ENCODE measurements at regions not wholly inside any gene's neighbourhood (a gene's known extent, or its start where the extent isn't known, plus 50 kb on each side); places are given as distances from the start of the nearest gene placed in this dataset.

DNA sequence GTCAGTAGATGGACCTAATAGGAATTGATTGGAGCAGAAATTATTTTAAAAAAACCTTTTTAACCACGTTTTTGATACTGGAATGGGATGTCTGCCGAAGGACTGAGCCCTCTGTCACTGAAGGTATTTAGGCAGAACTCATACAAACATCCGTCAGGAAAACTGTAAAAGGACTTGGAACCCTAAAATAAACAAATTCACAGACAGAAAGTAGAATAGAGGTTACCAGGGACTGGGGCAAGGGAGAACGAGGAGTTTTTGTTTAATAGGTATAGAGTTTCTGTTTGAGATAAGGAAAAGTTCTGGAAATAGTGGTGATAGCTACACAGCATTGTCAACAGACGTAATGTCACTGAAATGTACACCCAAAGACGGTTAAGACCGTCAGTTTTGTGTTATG, 105.5 kb downstream of the BCOR start:
- TF ChIP-seq EP300 (IDR thresholded peaks at IDR 0.05; ENCODE audit: borderline replicate concordance): no peak
- no peak for TF ChIP-seq CEBPB (IDR thresholded peaks at IDR 0.05)
- TF ChIP-seq YY1 (IDR thresholded peaks at IDR 0.05; ENCODE audit: low read depth): no peak
- TF ChIP-seq, protein P1, sequence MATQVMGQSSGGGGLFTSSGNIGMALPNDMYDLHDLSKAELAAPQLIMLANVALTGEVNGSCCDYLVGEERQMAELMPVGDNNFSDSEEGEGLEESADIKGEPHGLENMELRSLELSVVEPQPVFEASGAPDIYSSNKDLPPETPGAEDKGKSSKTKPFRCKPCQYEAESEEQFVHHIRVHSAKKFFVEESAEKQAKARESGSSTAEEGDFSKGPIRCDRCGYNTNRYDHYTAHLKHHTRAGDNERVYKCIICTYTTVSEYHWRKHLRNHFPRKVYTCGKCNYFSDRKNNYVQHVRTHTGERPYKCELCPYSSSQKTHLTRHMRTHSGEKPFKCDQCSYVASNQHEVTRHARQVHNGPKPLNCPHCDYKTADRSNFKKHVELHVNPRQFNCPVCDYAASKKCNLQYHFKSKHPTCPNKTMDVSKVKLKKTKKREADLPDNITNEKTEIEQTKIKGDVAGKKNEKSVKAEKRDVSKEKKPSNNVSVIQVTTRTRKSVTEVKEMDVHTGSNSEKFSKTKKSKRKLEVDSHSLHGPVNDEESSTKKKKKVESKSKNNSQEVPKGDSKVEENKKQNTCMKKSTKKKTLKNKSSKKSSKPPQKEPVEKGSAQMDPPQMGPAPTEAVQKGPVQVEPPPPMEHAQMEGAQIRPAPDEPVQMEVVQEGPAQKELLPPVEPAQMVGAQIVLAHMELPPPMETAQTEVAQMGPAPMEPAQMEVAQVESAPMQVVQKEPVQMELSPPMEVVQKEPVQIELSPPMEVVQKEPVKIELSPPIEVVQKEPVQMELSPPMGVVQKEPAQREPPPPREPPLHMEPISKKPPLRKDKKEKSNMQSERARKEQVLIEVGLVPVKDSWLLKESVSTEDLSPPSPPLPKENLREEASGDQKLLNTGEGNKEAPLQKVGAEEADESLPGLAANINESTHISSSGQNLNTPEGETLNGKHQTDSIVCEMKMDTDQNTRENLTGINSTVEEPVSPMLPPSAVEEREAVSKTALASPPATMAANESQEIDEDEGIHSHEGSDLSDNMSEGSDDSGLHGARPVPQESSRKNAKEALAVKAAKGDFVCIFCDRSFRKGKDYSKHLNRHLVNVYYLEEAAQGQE (IDR thresholded peaks at IDR 0.05; ENCODE audit: low read depth): no peak
- no peak for TF ChIP-seq RAD21 (IDR thresholded peaks at IDR 0.05; ENCODE audit: low read depth)
- no peak for TF ChIP-seq TCF12 (IDR thresholded peaks at IDR 0.05; ENCODE audit: low read depth)
- no peak for TF ChIP-seq NFIC (IDR thresholded peaks at IDR 0.05)
- no peak for TF ChIP-seq CREB1 (IDR thresholded peaks at IDR 0.05; ENCODE audit: low read depth)
- TF ChIP-seq EGR1 (IDR thresholded peaks at IDR 0.05): no peak
- TF ChIP-seq FOXM1 (IDR thresholded peaks at IDR 0.05; ENCODE audit: borderline replicate concordance, low read depth): no peak
- no peak for TF ChIP-seq TEAD4 (IDR thresholded peaks at IDR 0.05)
- TF ChIP-seq, protein P2, sequence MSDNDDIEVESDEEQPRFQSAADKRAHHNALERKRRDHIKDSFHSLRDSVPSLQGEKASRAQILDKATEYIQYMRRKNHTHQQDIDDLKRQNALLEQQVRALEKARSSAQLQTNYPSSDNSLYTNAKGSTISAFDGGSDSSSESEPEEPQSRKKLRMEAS (IDR thresholded peaks at IDR 0.05): no peak
- TF ChIP-seq, protein P3, sequence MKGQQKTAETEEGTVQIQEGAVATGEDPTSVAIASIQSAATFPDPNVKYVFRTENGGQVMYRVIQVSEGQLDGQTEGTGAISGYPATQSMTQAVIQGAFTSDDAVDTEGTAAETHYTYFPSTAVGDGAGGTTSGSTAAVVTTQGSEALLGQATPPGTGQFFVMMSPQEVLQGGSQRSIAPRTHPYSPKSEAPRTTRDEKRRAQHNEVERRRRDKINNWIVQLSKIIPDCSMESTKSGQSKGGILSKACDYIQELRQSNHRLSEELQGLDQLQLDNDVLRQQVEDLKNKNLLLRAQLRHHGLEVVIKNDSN (IDR thresholded peaks at IDR 0.05): no peak

All from Ishikawa (cell line).